ENCODE measurements at regions not wholly inside any gene's neighbourhood (a gene's known extent, or its start where the extent isn't known, plus 50 kb on each side); places are given as distances from the start of the nearest gene placed in this dataset.
A peak's percentile ranks its signal among the peaks of the same experiment; 100 is the strongest.

DNA sequence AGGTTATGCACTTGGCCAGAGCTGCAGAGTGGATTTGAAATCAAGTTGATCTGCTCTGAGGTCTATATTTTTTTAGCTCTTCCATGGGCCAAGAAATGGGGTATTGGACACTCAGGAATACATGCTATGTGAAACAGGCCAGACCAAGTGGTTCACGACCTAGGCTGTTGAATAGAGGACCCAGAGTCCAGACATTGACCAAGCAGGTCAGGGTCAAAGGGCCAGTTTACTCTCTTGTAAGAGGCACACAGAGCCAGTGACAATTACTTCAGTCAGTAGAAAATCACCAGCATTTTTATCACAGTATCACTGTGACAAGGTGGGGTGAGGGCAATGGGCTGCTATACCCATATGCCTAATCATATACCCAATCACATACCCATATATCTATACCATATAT is 320.6 kb upstream of the RORA start:
- H3K27ac Mint-ChIP-seq = no peak overlapping the region
- no peaks in the 10 kb centered on the region for H3K36me3 Mint-ChIP-seq
- DNase-seq (no peak), ATAC-seq (ENCODE audit: low read depth in 2 of 2) (no peak)
- peaks cover 4% of the 10 kb centered on the region for H3K27me3 Mint-ChIP-seq
- H3K9me3 Mint-ChIP-seq = peaks cover 0 to 2% (median 0%) of the 10 kb centered on the region in 7 donors
- Histone ChIP-seq H3K9me3 (ENCODE audit: control insufficient read depth in 2 of 2, low read length in 2 of 2) (no peaks in the 10 kb centered on the region), H3K27me3 (ENCODE audit: control insufficient read depth, insufficient read depth, low read length) (no peaks in the 10 kb centered on the region), H3K36me3 (ENCODE audit: control insufficient read depth, insufficient read depth, low read length) (no peaks in the 10 kb centered on the region), H3K27ac (ENCODE audit: insufficient read depth, low read length, poor library complexity, severe bottlenecking) (no peak overlapping the region), H3K4me3 (ENCODE audit: low read depth, low read length) (no peak overlapping the region), H3K4me1 (ENCODE audit: control insufficient read depth, insufficient read depth, low read length, poor library complexity, severe bottlenecking) (no peaks in the 10 kb centered on the region)
- no peaks in the 10 kb centered on the region for H3K4me1 Mint-ChIP-seq
- no peak overlapping the region for H3K4me3 Mint-ChIP-seq

DNA sequence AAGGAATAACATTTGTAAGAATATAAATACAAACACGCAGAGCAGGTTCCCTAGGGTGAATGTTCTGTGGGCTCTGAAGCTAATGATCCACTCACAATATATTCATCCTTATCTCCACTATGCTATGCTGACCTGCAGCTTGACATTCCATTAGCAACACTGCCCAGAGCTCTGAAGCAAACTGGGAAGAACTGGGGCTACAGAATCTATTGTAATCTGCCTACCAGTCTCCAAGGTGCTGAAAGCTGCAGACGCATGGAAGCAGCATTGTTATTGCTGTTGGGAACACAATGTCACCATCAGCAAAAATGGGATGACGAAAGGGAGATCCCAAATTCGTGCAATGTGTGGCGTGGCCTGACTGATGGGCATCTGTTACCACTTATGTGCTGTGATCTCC is 316.7 kb upstream of the RORA start:
- H3K9me3 Mint-ChIP-seq = peaks cover 0 to 2% (median 0%) of the 10 kb centered on the region in 7 donors

DNA sequence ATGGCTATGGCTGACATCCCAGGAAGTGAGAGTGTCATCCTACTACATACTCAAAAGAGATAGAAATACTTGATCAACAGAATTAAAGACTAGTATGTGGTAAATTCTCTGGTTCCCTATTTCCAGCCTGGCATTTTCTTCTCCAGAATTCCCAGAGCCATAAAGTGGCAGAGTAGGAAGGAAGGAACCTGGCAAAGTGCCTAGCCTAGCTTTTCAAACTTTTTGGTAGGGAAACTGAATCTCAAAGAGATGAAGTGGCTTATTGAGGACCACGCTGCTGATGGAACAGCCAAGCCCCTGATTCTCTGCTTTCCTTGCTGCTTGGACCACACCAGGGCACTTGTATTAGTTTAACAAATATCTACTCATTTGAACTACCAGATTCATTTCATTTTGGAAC is 312.4 kb upstream of the RORA start:
- Histone ChIP-seq H3K36me3 (ENCODE audit: control insufficient read depth, insufficient read depth, low read length) (no peaks in the 10 kb centered on the region), H3K4me3 (ENCODE audit: low read depth, low read length) (no peak overlapping the region), H3K27ac (ENCODE audit: insufficient read depth, low read length, poor library complexity, severe bottlenecking) (no peak overlapping the region), H3K4me1 (ENCODE audit: control insufficient read depth, insufficient read depth, low read length, poor library complexity, severe bottlenecking) (no peaks in the 10 kb centered on the region), H3K9me3 (ENCODE audit: control insufficient read depth in 2 of 2, low read length in 2 of 2) (no peaks in the 10 kb centered on the region), H3K27me3 (ENCODE audit: control insufficient read depth, insufficient read depth, low read length) (peaks cover 2% of the 10 kb centered on the region)
- Mint-ChIP-seq H3K4me1 (no peaks in the 10 kb centered on the region), H3K27me3 (peaks cover 10% of the 10 kb centered on the region), H3K9me3 (peaks cover 0 to 2% (median 0%) of the 10 kb centered on the region in 7 donors), H3K27ac (no peak overlapping the region), H3K36me3 (no peaks in the 10 kb centered on the region), H3K4me3 (no peak overlapping the region)
- ATAC-seq (ENCODE audit: low read depth in 2 of 2) (no peak), DNase-seq (no peak)

More for the DNA sequence above, 316.7 kb upstream of the RORA start:
- DNase-seq (no peak), ATAC-seq (ENCODE audit: low read depth in 2 of 2) (no peak)
- H3K27me3 Mint-ChIP-seq = peaks cover 5% of the 10 kb centered on the region
- Histone ChIP-seq H3K27ac (ENCODE audit: insufficient read depth, low read length, poor library complexity, severe bottlenecking) (no peak overlapping the region), H3K27me3 (ENCODE audit: control insufficient read depth, insufficient read depth, low read length) (no peaks in the 10 kb centered on the region), H3K9me3 (ENCODE audit: control insufficient read depth in 2 of 2, low read length in 2 of 2) (no peaks in the 10 kb centered on the region), H3K36me3 (ENCODE audit: control insufficient read depth, insufficient read depth, low read length) (no peaks in the 10 kb centered on the region), H3K4me3 (ENCODE audit: low read depth, low read length) (no peak overlapping the region), H3K4me1 (ENCODE audit: control insufficient read depth, insufficient read depth, low read length, poor library complexity, severe bottlenecking) (no peaks in the 10 kb centered on the region)
- no peaks in the 10 kb centered on the region for H3K36me3 Mint-ChIP-seq
- no peak overlapping the region for H3K4me3 Mint-ChIP-seq
- no peaks in the 10 kb centered on the region for H3K4me1 Mint-ChIP-seq
- H3K27ac Mint-ChIP-seq = no peak overlapping the region

DNA sequence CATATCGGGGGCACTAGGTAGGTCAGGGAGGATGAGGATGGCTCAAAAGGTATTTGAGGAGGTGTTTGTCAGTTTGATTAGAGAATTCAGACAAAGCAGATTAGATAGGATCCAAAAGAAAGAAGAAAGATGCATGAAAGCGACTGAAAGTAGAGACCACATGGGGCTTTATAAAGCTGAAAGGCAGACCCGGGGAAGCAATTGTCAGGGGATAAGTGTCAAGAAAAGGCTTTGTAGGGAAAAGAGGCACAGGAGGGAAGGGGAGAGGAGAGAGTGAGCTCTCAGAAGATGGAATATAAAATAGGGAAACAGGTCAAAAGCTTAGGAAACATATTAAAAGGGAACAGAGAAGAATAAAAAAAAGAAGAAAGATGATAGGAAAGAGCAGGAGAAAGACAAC is 308.2 kb upstream of the RORA start:
- no peak for DNase-seq
- no peaks in the 10 kb centered on the region for H3K4me1 Mint-ChIP-seq
- no peak overlapping the region for H3K27ac Mint-ChIP-seq
- H3K27me3 ChIP-seq (ENCODE audit: control insufficient read depth, insufficient read depth, low read length) = peaks cover 2% of the 10 kb centered on the region
- H3K9me3 ChIP-seq (ENCODE audit: control insufficient read depth in 2 of 2, low read length in 2 of 2) = no peaks in the 10 kb centered on the region
- no peaks in the 10 kb centered on the region for H3K36me3 ChIP-seq (ENCODE audit: control insufficient read depth, insufficient read depth, low read length)
- no peaks in the 10 kb centered on the region for H3K4me1 ChIP-seq (ENCODE audit: control insufficient read depth, insufficient read depth, low read length, poor library complexity, severe bottlenecking)
- H3K4me3 Mint-ChIP-seq = no peak overlapping the region
- H3K9me3 Mint-ChIP-seq = no peaks in the 10 kb centered on the region
- H3K36me3 Mint-ChIP-seq = no peaks in the 10 kb centered on the region
- ATAC-seq (ENCODE audit: low read depth in 2 of 2) = no peak
- no peak overlapping the region for H3K27ac ChIP-seq (ENCODE audit: insufficient read depth, low read length, poor library complexity, severe bottlenecking)
- H3K27me3 Mint-ChIP-seq = peaks cover 15% of the 10 kb centered on the region
- no peak overlapping the region for H3K4me3 ChIP-seq (ENCODE audit: low read depth, low read length)

DNA sequence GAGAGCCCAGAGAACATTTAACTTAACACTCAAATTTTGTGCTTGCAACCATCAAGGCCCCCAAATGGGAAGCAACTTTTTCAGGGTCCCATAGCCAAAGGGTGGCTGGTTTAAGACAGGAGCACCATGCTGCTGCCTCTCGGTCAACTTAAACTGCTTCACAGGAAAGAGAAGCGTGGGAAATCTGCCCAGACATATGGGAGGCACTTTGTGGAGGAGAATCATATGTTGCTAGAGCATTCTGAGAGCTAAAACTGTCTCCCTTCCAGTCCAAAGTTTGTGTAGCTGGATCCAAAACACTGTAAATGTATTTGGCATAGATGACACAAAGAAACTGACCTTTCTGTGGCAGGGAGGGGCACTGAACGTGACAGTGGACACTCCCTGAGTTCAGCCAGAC is 305.9 kb upstream of the RORA start:
- Mint-ChIP-seq H3K4me3 (no peak overlapping the region), H3K36me3 (no peaks in the 10 kb centered on the region), H3K4me1 (no peaks in the 10 kb centered on the region), H3K27ac (no peak overlapping the region), H3K27me3 (peaks cover 15% of the 10 kb centered on the region), H3K9me3 (no peaks in the 10 kb centered on the region)
- H3K27ac ChIP-seq (ENCODE audit: insufficient read depth, low read length, poor library complexity, severe bottlenecking) = no peak overlapping the region
- no peaks in the 10 kb centered on the region for H3K36me3 ChIP-seq (ENCODE audit: control insufficient read depth, insufficient read depth, low read length)
- ATAC-seq (ENCODE audit: low read depth in 2 of 2) (no peak), DNase-seq (no peak)
- no peak overlapping the region for H3K4me3 ChIP-seq (ENCODE audit: low read depth, low read length)
- no peaks in the 10 kb centered on the region for H3K4me1 ChIP-seq (ENCODE audit: control insufficient read depth, insufficient read depth, low read length, poor library complexity, severe bottlenecking)
- no peaks in the 10 kb centered on the region for H3K9me3 ChIP-seq (ENCODE audit: control insufficient read depth in 2 of 2, low read length in 2 of 2)
- H3K27me3 ChIP-seq (ENCODE audit: control insufficient read depth, insufficient read depth, low read length) = peaks cover 2% of the 10 kb centered on the region

DNA sequence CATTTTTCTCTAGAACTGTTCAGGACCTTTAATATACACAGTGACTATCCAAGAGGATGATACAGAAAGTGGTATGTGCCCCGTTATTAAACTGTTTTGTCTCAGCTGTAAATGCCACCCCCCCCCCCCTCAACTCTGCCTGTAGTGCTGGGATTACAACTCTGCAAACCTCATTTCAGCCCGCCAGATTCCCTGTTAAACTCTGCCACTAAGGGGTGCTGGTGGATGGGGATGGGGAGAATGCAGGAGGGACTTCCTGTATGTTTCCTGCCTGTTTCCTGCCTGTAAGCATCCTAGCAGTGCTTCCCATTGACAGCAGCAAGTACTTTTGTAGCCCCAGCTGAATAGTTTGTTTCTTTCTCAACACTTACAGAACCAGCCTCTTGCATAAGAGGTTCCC is 301.7 kb upstream of the RORA start:
- H3K27me3 Mint-ChIP-seq = peaks cover 10% of the 10 kb centered on the region
- no peaks in the 10 kb centered on the region for H3K9me3 Mint-ChIP-seq
- Histone ChIP-seq H3K4me3 (ENCODE audit: low read depth, low read length) (no peak overlapping the region), H3K36me3 (ENCODE audit: control insufficient read depth, insufficient read depth, low read length) (no peaks in the 10 kb centered on the region), H3K27ac (ENCODE audit: insufficient read depth, low read length, poor library complexity, severe bottlenecking) (no peak overlapping the region), H3K4me1 (ENCODE audit: control insufficient read depth, insufficient read depth, low read length, poor library complexity, severe bottlenecking) (no peaks in the 10 kb centered on the region), H3K9me3 (ENCODE audit: control insufficient read depth in 2 of 2, low read length in 2 of 2) (no peaks in the 10 kb centered on the region), H3K27me3 (ENCODE audit: control insufficient read depth, insufficient read depth, low read length) (no peaks in the 10 kb centered on the region)
- ATAC-seq (ENCODE audit: low read depth in 2 of 2) (no peak), DNase-seq (no peak)
- H3K27ac Mint-ChIP-seq = no peak overlapping the region
- H3K36me3 Mint-ChIP-seq = no peaks in the 10 kb centered on the region
- no peaks in the 10 kb centered on the region for H3K4me1 Mint-ChIP-seq
- H3K4me3 Mint-ChIP-seq = no peak overlapping the region

DNA sequence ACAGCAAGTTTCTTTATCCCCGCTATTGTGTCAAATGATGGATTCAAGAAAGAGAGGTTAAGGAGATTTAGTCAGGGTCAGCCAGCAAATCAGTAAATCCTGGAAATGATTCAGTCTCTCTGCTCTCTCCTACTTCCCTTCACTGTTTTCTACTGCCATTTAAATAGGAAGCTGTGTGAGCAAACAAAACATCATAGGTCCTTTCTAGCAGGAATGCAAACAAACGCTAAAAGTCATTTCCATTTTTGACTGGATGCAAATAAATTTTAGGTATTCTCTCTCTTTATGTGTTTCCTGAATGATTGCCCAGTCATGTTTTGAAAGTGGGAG is 299.4 kb upstream of the RORA start:
- DNase-seq (no peak), ATAC-seq (ENCODE audit: low read depth in 2 of 2) (no peak)
- H3K4me3 ChIP-seq (ENCODE audit: low read depth, low read length) = no peak overlapping the region
- Mint-ChIP-seq H3K4me1 (no peaks in the 10 kb centered on the region), H3K9me3 (peaks cover 0 to 2% (median 0%) of the 10 kb centered on the region in 7 donors), H3K27ac (no peak overlapping the region), H3K36me3 (no peaks in the 10 kb centered on the region), H3K27me3 (peaks cover 14% of the 10 kb centered on the region), H3K4me3 (no peak overlapping the region)
- H3K27ac ChIP-seq (ENCODE audit: insufficient read depth, low read length, poor library complexity, severe bottlenecking) = no peak overlapping the region
- no peaks in the 10 kb centered on the region for H3K4me1 ChIP-seq (ENCODE audit: control insufficient read depth, insufficient read depth, low read length, poor library complexity, severe bottlenecking)
- no peaks in the 10 kb centered on the region for H3K27me3 ChIP-seq (ENCODE audit: control insufficient read depth, insufficient read depth, low read length)
- no peaks in the 10 kb centered on the region for H3K36me3 ChIP-seq (ENCODE audit: control insufficient read depth, insufficient read depth, low read length)
- H3K9me3 ChIP-seq (ENCODE audit: control insufficient read depth in 2 of 2, low read length in 2 of 2) = no peaks in the 10 kb centered on the region

DNA sequence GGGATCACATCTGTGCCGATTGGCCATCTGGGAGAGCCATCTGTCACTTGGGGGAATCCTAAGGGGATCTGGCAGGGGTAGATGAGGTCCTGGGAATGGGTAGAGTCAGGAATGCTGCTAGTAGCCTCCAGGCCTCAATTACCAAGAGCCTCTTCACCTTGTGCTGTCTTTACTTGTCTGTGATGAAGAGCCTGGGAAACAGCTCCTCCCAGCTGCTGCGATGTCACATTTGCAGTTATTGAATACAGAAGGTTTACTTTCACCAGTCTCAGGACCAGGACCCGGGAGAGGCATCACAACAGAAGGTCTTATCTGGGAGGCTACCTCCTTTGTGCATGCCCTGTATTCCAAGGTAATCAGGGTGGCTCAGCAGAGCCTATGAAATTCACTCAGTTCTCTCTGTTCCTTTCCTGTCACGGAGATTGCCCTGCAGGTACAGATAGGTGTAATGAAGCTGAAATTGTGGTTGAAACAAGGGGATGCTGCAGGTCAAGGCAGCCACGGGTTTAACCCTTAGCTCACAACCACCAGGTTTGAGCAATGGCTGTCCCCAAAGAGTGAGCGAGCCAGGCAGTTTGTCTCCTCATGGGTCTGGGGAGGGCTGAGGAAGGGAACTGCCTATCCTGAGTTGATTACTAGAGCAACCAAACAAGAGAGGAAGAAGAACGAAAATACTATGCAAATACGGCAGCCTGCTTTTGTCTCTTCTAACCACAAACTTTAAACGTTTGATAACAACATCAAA is 298.9 kb upstream of the RORA start:
- DNase-seq (no peak), ATAC-seq (ENCODE audit: low read depth in 2 of 2) (no peak)
- peaks cover 10% of the 10 kb centered on the region for H3K27me3 Mint-ChIP-seq
- Histone ChIP-seq H3K27me3 (ENCODE audit: control insufficient read depth, insufficient read depth, low read length) (no peaks in the 10 kb centered on the region), H3K9me3 (ENCODE audit: control insufficient read depth in 2 of 2, low read length in 2 of 2) (no peaks in the 10 kb centered on the region), H3K4me1 (ENCODE audit: control insufficient read depth, insufficient read depth, low read length, poor library complexity, severe bottlenecking) (no peaks in the 10 kb centered on the region), H3K27ac (ENCODE audit: insufficient read depth, low read length, poor library complexity, severe bottlenecking) (no peak overlapping the region), H3K36me3 (ENCODE audit: control insufficient read depth, insufficient read depth, low read length) (no peaks in the 10 kb centered on the region), H3K4me3 (ENCODE audit: low read depth, low read length) (no peak overlapping the region)
- H3K4me3 Mint-ChIP-seq = no peak overlapping the region
- H3K27ac Mint-ChIP-seq = peak overlapping the region in 1 of 3 donors; percentile 26
- peaks cover 0 to 4% (median 0%) of the 10 kb centered on the region in 7 donors for H3K9me3 Mint-ChIP-seq
- H3K4me1 Mint-ChIP-seq = no peaks in the 10 kb centered on the region
- no peaks in the 10 kb centered on the region for H3K36me3 Mint-ChIP-seq

All from CD4-positive, CD25-positive, alpha-beta regulatory T cell (primary cell).